Neural cell (in vitro differentiated cells): ENCODE measurements at regions not wholly inside any gene's neighbourhood (a gene's known extent, or its start where the extent isn't known, plus 50 kb on each side); places are given as distances from the start of the nearest gene placed in this dataset.

Source experiments
- EZH2 ChIP-seq: fragments of 200-600, 300-800 bp; shearing (Covaris generic), sonication (generic); IDR thresholded peaks from 2 replicates; pipeline ENCODE4 v1.6.1; 2014; ENCODE audit warnings: antibody characterized with exemption, low read length, borderline replicate concordance, mild to moderate bottlenecking; ENCODE audit not compliant: insufficient read depth, poor library complexity, severe bottlenecking
- RAD21 ChIP-seq: fragments of 450-650 bp; conservative IDR thresholded peaks from 2 replicates; pipeline ENCODE4 v1.6.1; 2014; ENCODE audit warnings: antibody characterized with exemption, mild to moderate bottlenecking, moderate library complexity
- REST ChIP-seq: IDR thresholded peaks from 2 replicates; pipeline ENCODE4 v1.6.1; 2012; ENCODE audit warnings: borderline replicate concordance
- SMC3 ChIP-seq: fragments of 450-650 bp; conservative IDR thresholded peaks from 2 replicates; pipeline ENCODE4 v1.6.1; 2014; ENCODE audit warnings: antibody characterized with exemption, mild to moderate bottlenecking, moderate library complexity; ENCODE audit not compliant: poor library complexity
- TAF1 ChIP-seq: IDR thresholded peaks from 2 replicates; pipeline ENCODE4 v1.6.1; 2012; ENCODE audit warnings: low read depth
- TF ChIP-seq, protein P1 (sequence below): fragments of 450-650 bp; IDR thresholded peaks from 2 replicates; pipeline ENCODE4 v1.5.1; 2014; ENCODE audit warnings: antibody characterized with exemption, mild to moderate bottlenecking, moderate library complexity; ENCODE audit not compliant: poor library complexity, severe bottlenecking

DNA sequence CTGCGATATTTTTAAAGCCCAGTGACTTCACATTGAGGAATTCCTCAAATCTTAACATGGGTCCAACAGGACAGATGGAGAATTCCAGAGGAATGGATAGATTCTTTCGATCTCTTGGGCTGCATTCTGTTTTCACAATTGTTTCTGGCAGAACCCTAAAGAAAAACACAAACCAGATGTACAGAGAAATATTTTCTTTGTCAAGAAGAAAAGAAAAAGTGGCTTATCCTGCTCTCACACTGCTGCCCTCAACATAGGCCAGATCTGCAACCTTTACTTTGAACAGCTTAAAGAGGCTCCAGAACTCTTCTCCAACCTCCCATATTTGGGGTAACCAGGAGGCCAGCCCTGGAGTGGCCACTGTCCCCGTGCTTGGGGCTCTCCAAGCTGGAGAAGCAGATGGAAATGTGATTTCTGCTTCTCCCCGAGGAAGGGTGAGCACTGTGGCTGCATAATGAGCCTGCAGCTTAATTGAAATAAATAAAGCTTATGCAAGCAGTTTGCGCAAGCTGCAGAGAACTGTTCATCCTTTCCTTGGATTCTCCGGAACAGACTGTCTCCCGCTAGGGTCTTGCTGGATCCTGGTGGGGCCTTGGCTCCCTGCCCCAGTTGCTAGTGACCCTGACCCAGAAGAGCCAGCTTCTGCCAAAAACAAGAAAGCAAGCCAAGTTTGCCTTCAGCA is 453.2 kb upstream of the PROK2 start:
- TF ChIP-seq EZH2 (no peak), RAD21 (no peak), REST (no peak), TAF1 (no peak), SMC3 (no peak)
- TF ChIP-seq, protein P1, sequence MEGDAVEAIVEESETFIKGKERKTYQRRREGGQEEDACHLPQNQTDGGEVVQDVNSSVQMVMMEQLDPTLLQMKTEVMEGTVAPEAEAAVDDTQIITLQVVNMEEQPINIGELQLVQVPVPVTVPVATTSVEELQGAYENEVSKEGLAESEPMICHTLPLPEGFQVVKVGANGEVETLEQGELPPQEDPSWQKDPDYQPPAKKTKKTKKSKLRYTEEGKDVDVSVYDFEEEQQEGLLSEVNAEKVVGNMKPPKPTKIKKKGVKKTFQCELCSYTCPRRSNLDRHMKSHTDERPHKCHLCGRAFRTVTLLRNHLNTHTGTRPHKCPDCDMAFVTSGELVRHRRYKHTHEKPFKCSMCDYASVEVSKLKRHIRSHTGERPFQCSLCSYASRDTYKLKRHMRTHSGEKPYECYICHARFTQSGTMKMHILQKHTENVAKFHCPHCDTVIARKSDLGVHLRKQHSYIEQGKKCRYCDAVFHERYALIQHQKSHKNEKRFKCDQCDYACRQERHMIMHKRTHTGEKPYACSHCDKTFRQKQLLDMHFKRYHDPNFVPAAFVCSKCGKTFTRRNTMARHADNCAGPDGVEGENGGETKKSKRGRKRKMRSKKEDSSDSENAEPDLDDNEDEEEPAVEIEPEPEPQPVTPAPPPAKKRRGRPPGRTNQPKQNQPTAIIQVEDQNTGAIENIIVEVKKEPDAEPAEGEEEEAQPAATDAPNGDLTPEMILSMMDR: no peak
